HEK293 (cell line): ENCODE measurements at regions not wholly inside any gene's neighbourhood (a gene's known extent, or its start where the extent isn't known, plus 50 kb on each side); places are given as distances from the start of the nearest gene placed in this dataset.

ENCODE experiments used
- CTCF ChIA-PET: fragments of 350-600 bp; formaldehyde crosslinking; extraction: SDS; loops from one replicate; lab custom pipeline; 2021; ENCODE audit warnings: antibody characterized with exemption; lab: Yijun Ruan, JAX
- POLR2A ChIA-PET: fragments of 300-600 bp; formaldehyde crosslinking; extraction: SDS; loops from one replicate; lab custom pipeline; 2020; ENCODE audit warnings: antibody characterized with exemption, inconsistent platforms; lab: Yijun Ruan, JAX
- H3K27ac ChIP-seq: fragments of 200-500 bp; sonication (Bioruptor generic); 2 replicates; pipeline ENCODE4 v1.5.1; 2014; ENCODE audit warnings: low read depth, low read length, control low read depth, inconsistent platforms; ENCODE audit errors: extremely low read depth
- H3K36me3 ChIP-seq, 2 experiments: fragments of 200-500 bp in 1 of 2; sonication (Bioruptor generic) in 1 of 2; 1 replicate in 1 of 2; 2 replicates in 1 of 2; pipeline ENCODE4 v1.5.1; 2014 to 2017; ENCODE audit warnings: inconsistent platforms in 2 of 2, low read length in 2 of 2; ENCODE audit not compliant: control insufficient read depth in 2 of 2, insufficient read depth in 1 of 2
- H3K4me1 ChIP-seq: fragments of 200-500 bp; sonication (Bioruptor generic); 2 replicates; pipeline ENCODE4 v1.5.1; 2014; ENCODE audit warnings: mild to moderate bottlenecking, low read length, inconsistent platforms; ENCODE audit not compliant: control insufficient read depth, insufficient read depth
- H3K4me3 ChIP-seq: 2 replicates; pipeline ENCODE4 v1.5.1; 2011; ENCODE audit warnings: low read depth, mild to moderate bottlenecking, control low read depth, low read length, moderate library complexity
- H3K9me3 ChIP-seq: fragments of 200-500 bp; sonication (Bioruptor generic); 2 replicates; pipeline ENCODE4 v1.5.1; 2014; ENCODE audit warnings: low read depth, low read length, inconsistent platforms; ENCODE audit not compliant: control insufficient read depth, insufficient read depth
- GLI2 ChIP-seq: fragments of 450-650 bp; formaldehyde crosslinking; IDR thresholded peaks from 2 replicates; pipeline ENCODE4; 2017; ENCODE audit warnings: missing biosample characterization, missing genetic modification characterization, low read depth, borderline replicate concordance
- INSM2 ChIP-seq: fragments of 450-650 bp; formaldehyde crosslinking; IDR thresholded peaks from 2 replicates; pipeline ENCODE4 v1.5.1; 2016; ENCODE audit warnings: missing biosample characterization, missing genetic modification characterization
- KLF8 ChIP-seq: fragments of 450-650 bp; formaldehyde crosslinking; IDR thresholded peaks from 2 replicates; pipeline ENCODE4 v1.5.1; 2016; ENCODE audit warnings: missing biosample characterization, missing genetic modification characterization
- MEIS1 ChIP-seq: sonication (generic); formaldehyde crosslinking; IDR thresholded peaks from 2 replicates; pipeline ENCODE4 v1.8.1; 2022; ENCODE audit warnings: missing genetic modification reagents, mild to moderate bottlenecking, borderline replicate concordance
- PRDM2 ChIP-seq: fragments of 450-650 bp; formaldehyde crosslinking; IDR thresholded peaks from 2 replicates; pipeline ENCODE4 v1.5.1; 2016; ENCODE audit warnings: missing biosample characterization, missing genetic modification characterization, borderline replicate concordance
- TCF7L2 ChIP-seq: IDR thresholded peaks from 2 replicates; pipeline ENCODE4 v1.6.1; 2011; ENCODE audit warnings: low read depth, mild to moderate bottlenecking, inconsistent platforms, low read length, moderate library complexity, borderline replicate concordance
- ZBTB8A ChIP-seq: fragments of 450-650 bp; formaldehyde crosslinking; IDR thresholded peaks from 2 replicates; pipeline ENCODE4 v1.5.1; 2016; ENCODE audit warnings: missing biosample characterization, missing genetic modification characterization
- ZNF19 ChIP-seq: fragments of 450-650 bp; formaldehyde crosslinking; IDR thresholded peaks from 2 replicates; pipeline ENCODE4; 2016; ENCODE audit warnings: missing biosample characterization, missing genetic modification characterization, low read depth
- ZNF354C ChIP-seq: fragments of 450-650 bp; formaldehyde crosslinking; IDR thresholded peaks from 2 replicates; pipeline ENCODE4 v1.5.1; 2016; ENCODE audit warnings: missing biosample characterization, missing genetic modification characterization, low read depth, borderline replicate concordance
- ZNF404 ChIP-seq: fragments of 450-650 bp; formaldehyde crosslinking; IDR thresholded peaks from 2 replicates; pipeline ENCODE4 v1.5.1; 2017; ENCODE audit warnings: missing biosample characterization, missing genetic modification characterization
- ZNF513 ChIP-seq: fragments of 450-650 bp; IDR thresholded peaks from 2 replicates; pipeline ENCODE4 v1.5.1; 2018; ENCODE audit warnings: missing biosample characterization, missing genetic modification characterization
- ZNF518A ChIP-seq: fragments of 450-650 bp; formaldehyde crosslinking; conservative IDR thresholded peaks from 2 replicates; pipeline ENCODE4 v1.5.1; 2016; ENCODE audit warnings: low read depth, missing biosample characterization, missing genetic modification characterization
- ZNF626 ChIP-seq: fragments of 450-650 bp; sonication (Bioruptor Pico); formaldehyde crosslinking; IDR thresholded peaks from 2 replicates; pipeline ENCODE4 v1.5.1; 2018; ENCODE audit warnings: missing biosample characterization, missing genetic modification characterization, inconsistent platforms
- ZNF692 ChIP-seq: fragments of 450-650 bp; formaldehyde crosslinking; IDR thresholded peaks from 2 replicates; pipeline ENCODE4 v1.5.1; 2016; ENCODE audit warnings: missing biosample characterization, missing genetic modification characterization
- ZSCAN18 ChIP-seq: fragments of 450-650 bp; formaldehyde crosslinking; IDR thresholded peaks from 2 replicates; pipeline ENCODE4 v1.5.1; 2016; ENCODE audit warnings: missing biosample characterization, missing genetic modification characterization

- TF ChIP-seq ZNF518A (tag by site-specific recombination) (no peak), ZNF354C (tag by site-specific recombination) (no peak), KLF8 (tag by site-specific recombination) (no peak), TCF7L2 (no peak), PRDM2 (no peak), ZNF692 (no peak), ZBTB8A (tag by site-specific recombination) (no peak), ZNF626 (tag by site-specific recombination) (no peak), MEIS1 (CRISPR knock-in tag) (no peak), GLI2 (no peak), ZNF513 (no peak), ZNF404 (tag by site-specific recombination) (no peak)
Measured at GRCh38 chr5:40165106-40165788, 514.5 kb upstream of the PTGER4 start (continued).

GRCh38 chr5:40160435-40160834 is 519.3 kb upstream of the PTGER4 start:
- Histone ChIP-seq H3K9me3 (no peaks in the 10 kb centered on the region), H3K36me3 (no peaks in the 10 kb centered on the region), H3K4me3 (no peak overlapping the region), H3K4me1 (no peaks in the 10 kb centered on the region), H3K27ac (no peak overlapping the region)
- CTCF ChIA-PET: no interaction called here
- no peak for TF ChIP-seq ZSCAN18 (tag by site-specific recombination)
- TF ChIP-seq INSM2 (tag by site-specific recombination): no peak
- TF ChIP-seq ZNF19 (tag by site-specific recombination): no peak
- POLR2A ChIA-PET: no interaction called here
